ENCODE measurements at regions not wholly inside any gene's neighbourhood (a gene's known extent, or its start where the extent isn't known, plus 50 kb on each side); places are given as distances from the start of the nearest gene placed in this dataset.

DNA sequence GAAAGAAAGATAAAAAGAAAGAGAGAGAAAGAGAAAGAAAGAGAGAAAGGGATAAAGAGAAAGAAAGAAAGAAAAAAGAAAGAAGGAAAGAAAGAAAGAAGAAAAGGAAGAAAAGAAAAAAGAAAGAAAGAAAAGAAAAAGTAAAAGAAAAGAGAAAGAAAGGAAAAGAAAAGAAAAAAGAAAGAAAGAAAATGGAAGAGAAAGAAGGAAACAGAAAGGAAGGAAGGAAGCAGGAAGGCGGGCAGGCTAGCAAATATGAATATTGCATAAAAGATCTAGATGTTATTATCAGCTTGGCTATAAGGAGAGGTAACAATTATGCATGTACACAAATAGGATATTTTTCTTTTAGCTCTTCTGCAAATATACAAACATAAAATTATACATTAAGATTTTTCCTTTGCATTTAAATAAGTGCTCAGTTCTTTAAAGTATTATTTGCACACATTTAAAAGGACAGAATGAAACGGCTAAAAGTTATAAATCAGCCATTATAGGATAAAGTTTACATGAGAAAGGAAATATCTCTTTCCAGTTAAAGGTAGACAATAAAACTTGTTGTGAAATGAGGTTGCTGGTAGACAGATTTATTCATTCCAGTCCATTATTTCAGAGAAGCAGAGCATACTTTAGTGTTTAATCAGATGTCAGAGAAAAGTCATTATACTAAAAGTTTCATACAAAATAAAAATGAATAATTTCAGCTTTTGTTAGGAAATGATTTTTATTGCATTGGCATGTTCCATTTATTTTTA lies 511.4 kb downstream of the KCNJ3 start:
- no peak overlapping the region for H3K4me3 ChIP-seq
- H3K27me3 ChIP-seq = no peaks in the 10 kb centered on the region
- H3K9ac ChIP-seq (ENCODE audit: low read depth in 2 of 2, low read length in 2 of 2) = no peak overlapping the region
- DNase-seq = no peak
- no peaks in the 10 kb centered on the region for H3K36me3 ChIP-seq
- no peaks in the 10 kb centered on the region for H3K4me1 ChIP-seq
- no peak overlapping the region for H3K27ac ChIP-seq
- TF ChIP-seq, protein P1, sequence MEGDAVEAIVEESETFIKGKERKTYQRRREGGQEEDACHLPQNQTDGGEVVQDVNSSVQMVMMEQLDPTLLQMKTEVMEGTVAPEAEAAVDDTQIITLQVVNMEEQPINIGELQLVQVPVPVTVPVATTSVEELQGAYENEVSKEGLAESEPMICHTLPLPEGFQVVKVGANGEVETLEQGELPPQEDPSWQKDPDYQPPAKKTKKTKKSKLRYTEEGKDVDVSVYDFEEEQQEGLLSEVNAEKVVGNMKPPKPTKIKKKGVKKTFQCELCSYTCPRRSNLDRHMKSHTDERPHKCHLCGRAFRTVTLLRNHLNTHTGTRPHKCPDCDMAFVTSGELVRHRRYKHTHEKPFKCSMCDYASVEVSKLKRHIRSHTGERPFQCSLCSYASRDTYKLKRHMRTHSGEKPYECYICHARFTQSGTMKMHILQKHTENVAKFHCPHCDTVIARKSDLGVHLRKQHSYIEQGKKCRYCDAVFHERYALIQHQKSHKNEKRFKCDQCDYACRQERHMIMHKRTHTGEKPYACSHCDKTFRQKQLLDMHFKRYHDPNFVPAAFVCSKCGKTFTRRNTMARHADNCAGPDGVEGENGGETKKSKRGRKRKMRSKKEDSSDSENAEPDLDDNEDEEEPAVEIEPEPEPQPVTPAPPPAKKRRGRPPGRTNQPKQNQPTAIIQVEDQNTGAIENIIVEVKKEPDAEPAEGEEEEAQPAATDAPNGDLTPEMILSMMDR (IDR thresholded peaks at IDR 0.05) = no peak
- H3K9me3 ChIP-seq = no peaks in the 10 kb centered on the region
- intact Hi-C loops (cut with DNase I) = loop anchor here (10.0 kb wide), 1 partner anchor 585 kb away; no protein-coding TSS in a partner anchor

DNA sequence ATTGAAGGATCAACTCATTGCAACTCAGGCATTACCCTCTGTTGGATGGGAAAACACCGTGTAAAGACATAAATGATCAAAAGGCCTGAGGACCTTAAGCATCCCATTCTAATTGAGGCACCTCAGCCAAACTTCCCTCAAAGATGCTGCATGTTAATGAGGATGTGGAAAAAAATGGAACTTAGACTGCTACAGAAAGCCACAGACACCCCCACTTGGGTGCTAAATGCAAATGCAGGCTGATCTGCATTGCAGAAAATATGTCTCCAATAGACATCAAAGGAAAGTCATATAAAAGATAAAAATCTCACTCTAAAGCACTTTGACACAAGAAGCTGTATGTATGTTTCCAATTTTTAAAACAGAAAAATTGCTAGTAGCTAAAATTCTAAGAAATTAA lies 504.7 kb downstream of the KCNJ3 start:
- no peaks in the 10 kb centered on the region for H3K36me3 ChIP-seq
- TF ChIP-seq, protein P1 (IDR thresholded peaks at IDR 0.05) = no peak
- no peak overlapping the region for H3K4me3 ChIP-seq
- H3K4me1 ChIP-seq = no peaks in the 10 kb centered on the region
- DNase-seq = no peak
- H3K27me3 ChIP-seq = no peaks in the 10 kb centered on the region
- no peaks in the 10 kb centered on the region for H3K9me3 ChIP-seq
- no peak overlapping the region for H3K9ac ChIP-seq (ENCODE audit: low read depth in 2 of 2, low read length in 2 of 2)
- H3K27ac ChIP-seq = no peak overlapping the region
- intact Hi-C loops (cut with DNase I) = no loop called here

DNA sequence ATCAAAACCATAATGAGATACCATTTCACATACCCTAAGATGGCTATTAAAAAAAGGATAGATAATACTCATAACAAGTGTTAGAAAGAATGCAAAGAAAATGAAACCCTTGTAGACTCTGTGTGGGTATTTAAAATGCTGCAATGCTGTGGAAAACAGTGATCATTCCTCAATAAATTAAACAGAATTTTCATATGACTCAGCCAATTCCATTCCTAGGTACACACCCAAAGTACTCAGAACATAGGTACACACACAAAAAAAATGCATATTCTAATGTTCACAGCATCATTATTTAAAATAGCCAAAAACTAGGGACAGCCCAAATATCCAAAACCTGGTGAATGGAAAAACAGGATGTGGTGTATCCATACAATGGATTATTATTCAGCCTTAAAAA lies 502.3 kb downstream of the KCNJ3 start:
- Histone ChIP-seq H3K27me3 (no peaks in the 10 kb centered on the region), H3K4me1 (no peaks in the 10 kb centered on the region), H3K9me3 (no peaks in the 10 kb centered on the region), H3K9ac (ENCODE audit: low read depth in 2 of 2, low read length in 2 of 2) (no peak overlapping the region), H3K4me3 (no peak overlapping the region), H3K27ac (no peak overlapping the region), H3K36me3 (no peaks in the 10 kb centered on the region)
- no peak for DNase-seq
- intact Hi-C loops (cut with DNase I) = no loop called here
- TF ChIP-seq, protein P1 (IDR thresholded peaks at IDR 0.05) = no peak

DNA sequence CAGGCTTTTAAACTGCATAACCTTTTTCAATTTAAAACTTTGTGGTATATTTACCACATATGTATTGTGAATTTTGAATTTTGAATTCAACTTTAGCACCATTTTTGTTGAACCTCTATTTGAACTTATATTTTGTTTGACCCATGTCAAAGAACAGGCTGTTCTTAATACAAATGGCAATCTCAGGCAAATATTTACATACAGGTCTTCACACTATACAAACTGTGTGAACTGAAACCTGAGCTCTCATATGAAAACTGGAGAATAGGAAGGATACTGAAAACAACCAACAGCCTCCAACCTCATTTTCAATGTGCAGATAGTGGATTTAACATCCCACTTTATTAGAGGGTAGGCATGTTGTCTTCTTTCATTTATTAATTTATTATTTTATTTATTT lies 491.8 kb downstream of the KCNJ3 start:
- TF ChIP-seq, protein P1 (IDR thresholded peaks at IDR 0.05) = no peak
- DNase-seq = no peak
- Histone ChIP-seq H3K9ac (ENCODE audit: low read depth in 2 of 2, low read length in 2 of 2) (no peak overlapping the region), H3K36me3 (no peaks in the 10 kb centered on the region), H3K4me1 (no peaks in the 10 kb centered on the region), H3K27me3 (no peaks in the 10 kb centered on the region), H3K4me3 (no peak overlapping the region), H3K27ac (no peak overlapping the region), H3K9me3 (no peaks in the 10 kb centered on the region)
- intact Hi-C loops (cut with DNase I) = no loop called here

DNA sequence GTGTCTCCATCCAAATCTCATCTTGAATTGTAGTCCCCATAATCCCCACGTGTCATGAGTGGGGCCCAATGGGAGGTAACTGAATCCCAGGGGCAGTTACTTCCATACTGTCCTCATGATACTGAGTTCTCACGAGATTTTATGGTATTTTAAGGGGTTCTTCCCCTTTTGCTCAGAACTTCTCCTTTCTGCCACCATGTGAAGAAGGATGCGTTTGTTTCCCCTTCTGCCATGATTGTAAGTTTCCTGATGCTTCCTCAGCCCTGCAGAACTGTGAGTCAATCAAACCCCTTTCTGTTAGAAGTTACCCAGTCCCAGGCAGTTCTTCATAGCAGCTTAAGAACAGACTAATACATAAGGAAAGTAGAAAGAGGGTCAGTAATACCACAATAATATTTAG lies 480.4 kb downstream of the KCNJ3 start:
- Histone ChIP-seq H3K4me1 (no peaks in the 10 kb centered on the region), H3K4me3 (no peak overlapping the region)
- intact Hi-C loops (cut with DNase I) = no loop called here

More for the DNA sequence above, 480.4 kb downstream of the KCNJ3 start:
- Histone ChIP-seq H3K36me3 (no peaks in the 10 kb centered on the region), H3K27ac (no peak overlapping the region), H3K27me3 (no peaks in the 10 kb centered on the region), H3K9ac (ENCODE audit: low read depth in 2 of 2, low read length in 2 of 2) (no peak overlapping the region), H3K9me3 (no peaks in the 10 kb centered on the region)
- no peak for DNase-seq
- TF ChIP-seq, protein P1 (IDR thresholded peaks at IDR 0.05) = no peak
